ENCODE measurements at regions not wholly inside any gene's neighbourhood (a gene's known extent, or its start where the extent isn't known, plus 50 kb on each side); places are given as distances from the start of the nearest gene placed in this dataset.

GRCh38 chrX:121455890-121456289 lies 408.5 kb downstream of the GLUD2 start:
- intact Hi-C loops (cut with DNase I; ENCODE audit: low total_unique reads), result no loop called here
- DNase-seq, result no peak
- 38 to 77% (median 56%) methylated on average over 1 of the region's 1 CpG for WGBS, 5 donors
- Histone ChIP-seq H3K4me1 (no peaks in the 10 kb centered on the region), H3K27ac (no peak overlapping the region), H3K4me3 (no peak overlapping the region), H3K27me3 (no peaks in the 10 kb centered on the region), H3K36me3 (no peaks in the 10 kb centered on the region), H3K9me3 (peaks cover 0 to 6% (median 2%) of the 10 kb centered on the region in 4 donors)
- TF ChIP-seq EP300 (IDR thresholded peaks at IDR 0.05) (no peak), POLR2A (IDR thresholded peaks at IDR 0.05) (no peak), CTCF (IDR thresholded peaks at IDR 0.05) (no peak), POLR2AphosphoS5 (IDR thresholded peaks at IDR 0.05) (no peak)

GRCh38 chrX:121456315-121456714 lies 408.9 kb downstream of the GLUD2 start:
- H3K36me3 ChIP-seq, result no peaks in the 10 kb centered on the region
- H3K4me1 ChIP-seq, result no peaks in the 10 kb centered on the region
- intact Hi-C loops (cut with DNase I; ENCODE audit: low total_unique reads), result no loop called here
- TF ChIP-seq EP300 (IDR thresholded peaks at IDR 0.05) (no peak), CTCF (IDR thresholded peaks at IDR 0.05) (no peak), POLR2A (IDR thresholded peaks at IDR 0.05) (no peak), POLR2AphosphoS5 (IDR thresholded peaks at IDR 0.05) (no peak)
- H3K27ac ChIP-seq, result no peak overlapping the region
- WGBS, 5 donors, result 46 to 60% (median 49%) methylated on average over 3 of the region's 3 CpGs
- no peaks in the 10 kb centered on the region for H3K27me3 ChIP-seq
- H3K4me3 ChIP-seq, result no peak overlapping the region
- DNase-seq, result no peak
- H3K9me3 ChIP-seq, result peaks cover 0 to 7% (median 2%) of the 10 kb centered on the region in 4 donors

- H3K27ac ChIP-seq, result no peak overlapping the region
- intact Hi-C loops (cut with DNase I; ENCODE audit: low total_unique reads), result no loop called here
- TF ChIP-seq EP300 (IDR thresholded peaks at IDR 0.05), result no peak
- no peak for TF ChIP-seq POLR2A (IDR thresholded peaks at IDR 0.05)
- no peak for TF ChIP-seq POLR2AphosphoS5 (IDR thresholded peaks at IDR 0.05)
- TF ChIP-seq CTCF (IDR thresholded peaks at IDR 0.05), result no peak
- no peaks in the 10 kb centered on the region for H3K27me3 ChIP-seq
- no peak for DNase-seq
- H3K4me3 ChIP-seq, result no peak overlapping the region
- H3K9me3 ChIP-seq, result peaks cover 0 to 7% (median 2%) of the 10 kb centered on the region in 4 donors
- WGBS, 5 donors, result 45 to 76% (median 68%) methylated on average over 1 of the region's 1 CpG
- H3K4me1 ChIP-seq, result no peaks in the 10 kb centered on the region
- H3K36me3 ChIP-seq, result no peaks in the 10 kb centered on the region
Measured at GRCh38 chrX:121457096-121457495, 409.7 kb downstream of the GLUD2 start.

DNA sequence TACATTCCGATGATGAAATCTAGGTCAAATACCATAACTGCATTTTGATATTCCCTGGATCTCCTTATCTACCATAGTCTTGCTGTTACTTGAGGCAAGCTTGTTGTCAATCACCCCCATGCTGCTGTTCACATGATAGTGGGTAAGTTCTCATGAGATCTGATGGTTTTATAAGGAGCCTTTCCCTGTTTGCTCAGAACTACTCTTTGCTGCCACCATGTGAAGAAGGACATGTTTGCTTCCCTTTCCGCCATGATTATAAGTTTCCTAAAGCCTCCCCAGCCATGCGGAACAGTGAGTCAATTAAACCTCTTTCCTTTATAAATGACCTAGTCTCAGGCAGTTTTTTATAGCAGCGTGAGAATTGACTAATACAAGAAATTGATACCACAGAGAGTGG lies 432.0 kb downstream of the GLUD2 start:
- intact Hi-C loops (cut with DNase I; ENCODE audit: low total_unique reads), result no loop called here
- 56 to 88% (median 69%) methylated on average over 3 to 4 of the region's 4 CpGs for WGBS, 5 donors
- no peak for DNase-seq

More for the DNA sequence above, 432.0 kb downstream of the GLUD2 start:
- H3K4me1 ChIP-seq, result no peaks in the 10 kb centered on the region
- H3K9me3 ChIP-seq, result peaks cover 0 to 10% (median 0%) of the 10 kb centered on the region in 4 donors
- H3K4me3 ChIP-seq, result no peak overlapping the region
- H3K36me3 ChIP-seq, result no peaks in the 10 kb centered on the region
- no peaks in the 10 kb centered on the region for H3K27me3 ChIP-seq
- TF ChIP-seq POLR2AphosphoS5 (IDR thresholded peaks at IDR 0.05) (no peak), POLR2A (IDR thresholded peaks at IDR 0.05) (no peak), EP300 (IDR thresholded peaks at IDR 0.05) (no peak), CTCF (IDR thresholded peaks at IDR 0.05) (no peak)
- H3K27ac ChIP-seq, result no peak overlapping the region
